Panc1 (cell line): ENCODE measurements at regions not wholly inside any gene's neighbourhood (a gene's known extent, or its start where the extent isn't known, plus 50 kb on each side); places are given as distances from the start of the nearest gene placed in this dataset.

Source experiments
- ATAC-seq: fragments of 200-7000 bp; cut with Tn5 transposase; 2 replicates; pipeline ENCODE4 v1.9.1; 2020; ENCODE audit warnings: mild to moderate bottlenecking, moderate library complexity
- BruUV-seq: library from RNA; stranded (reverse); fragments of 400-500 nt; replicated peaks from 2 replicates; lab custom pipeline; 2021; lab: Mats Ljungman, UMichigan
- CTCF ChIA-PET: fragments of 300-600 bp; sonication (Branson Sonifier 250); formaldehyde crosslinking; loops from one replicate; lab custom pipeline; 2022; ENCODE audit warnings: antibody characterized with exemption; lab: Charles Lee
- POLR2A ChIA-PET: fragments of 300-600 bp; sonication (Branson Sonifier 250); formaldehyde crosslinking; loops from one replicate; lab custom pipeline; 2022; ENCODE audit warnings: antibody characterized with exemption; lab: Charles Lee
- DNase-seq: peaks from one replicate; pipeline ENCODE4 v3.0.0-alpha.2; 2010; ENCODE audit warnings: low read depth, low spot score
- H3K27ac ChIP-seq: 2 replicates; pipeline ENCODE4 v1.5.1; 2011; ENCODE audit warnings: mild to moderate bottlenecking, low read length, inconsistent platforms
- H3K27me3 ChIP-seq: fragments of 200-500 bp; sonication (Bioruptor generic); 2 replicates; pipeline ENCODE4 v1.6.0; 2014; ENCODE audit warnings: low read length, inconsistent platforms; ENCODE audit not compliant: control insufficient read depth, insufficient read depth
- H3K36me3 ChIP-seq: fragments of 200-500 bp; sonication (Bioruptor generic); 2 replicates; pipeline ENCODE4 v1.5.1; 2014; ENCODE audit warnings: inconsistent platforms, mild to moderate bottlenecking, low read length, moderate library complexity; ENCODE audit not compliant: control insufficient read depth, insufficient read depth
- H3K4me1 ChIP-seq: 2 replicates; pipeline ENCODE4 v1.5.1; 2011; ENCODE audit warnings: inconsistent platforms, mild to moderate bottlenecking, low read length, moderate library complexity; ENCODE audit not compliant: control insufficient read depth, insufficient read depth
- H3K4me3 ChIP-seq, 2 experiments: 2 replicates each; pipeline ENCODE4 v1.5.1; 2011 to 2012; ENCODE audit warnings: low read depth in 2 of 2, low read length in 2 of 2, mild to moderate bottlenecking in 2 of 2, inconsistent platforms in 1 of 2, moderate library complexity in 1 of 2
- H3K9me3 ChIP-seq: fragments of 200-500 bp; sonication (Bioruptor generic); 2 replicates; pipeline ENCODE4 v1.5.1; 2014; ENCODE audit warnings: low read depth, mild to moderate bottlenecking, inconsistent platforms, low read length, moderate library complexity; ENCODE audit not compliant: control insufficient read depth, insufficient read depth
- CTCF ChIP-seq: fragments of 450-650 bp; IDR thresholded peaks from 2 replicates; pipeline ENCODE4 v1.5.1; 2017; ENCODE audit warnings: mild to moderate bottlenecking
- POLR2AphosphoS5 ChIP-seq: IDR thresholded peaks from 2 replicates; pipeline ENCODE4 v1.6.1; 2012; ENCODE audit warnings: mild to moderate bottlenecking, low read depth, low read length, moderate library complexity
- REST ChIP-seq, 2 experiments: IDR thresholded peaks; 2 replicates each; pipeline ENCODE4 v1.6.1; 2011 to 2012; ENCODE audit warnings: low read depth in 2 of 2, control low read depth in 1 of 2, low read length in 1 of 2, mild to moderate bottlenecking in 1 of 2, moderate library complexity in 1 of 2; ENCODE audit not compliant: insufficient read depth in 1 of 2
- SIN3A ChIP-seq: IDR thresholded peaks from 2 replicates; pipeline ENCODE4 v1.6.1; 2012; ENCODE audit warnings: low read depth, mild to moderate bottlenecking, low read length, moderate library complexity, borderline replicate concordance; ENCODE audit not compliant: insufficient read depth
- TCF7L2 ChIP-seq: IDR thresholded peaks from 2 replicates; pipeline ENCODE4 v1.6.1; 2011; ENCODE audit warnings: mild to moderate bottlenecking, low read depth, low read length, inconsistent platforms
- in situ Hi-C: cut with HindIII; loops from 2 replicates; pipeline ENCODE4 v1.10.0; 2016; ENCODE audit warnings: low sequenced_read_pairs, low pct_unique_long_range_greater_than_20kb
- intact Hi-C: fragments of 100-400 bp; cut with micrococcal nuclease; formaldehyde crosslinking; loops from one replicate; pipeline ENCODE4 v1.10.0; 2022; ENCODE audit not compliant: unreplicated experiment

GRCh38 chr5:23635938-23636337 is 128.5 kb downstream of the PRDM9 start:
- CTCF ChIA-PET = no interaction called here
- ATAC-seq (no peak), DNase-seq (no peak)
- Histone ChIP-seq H3K4me1 (no peaks in the 10 kb centered on the region), H3K27ac (no peak overlapping the region), H3K4me3 (no peak overlapping the region), H3K36me3 (no peaks in the 10 kb centered on the region), H3K27me3 (no peaks in the 10 kb centered on the region), H3K9me3 (no peaks in the 10 kb centered on the region)
- intact Hi-C loops (no loop called here), in situ Hi-C loops (no loop called here)
- POLR2A ChIA-PET = no interaction called here
- no TSS peak for BruUV-seq
- TF ChIP-seq CTCF (no peak), SIN3A (no peak), REST (IDR thresholded peaks at IDR 0.05; ENCODE audit: insufficient read depth in 1 of 2, low read depth in 2 of 2, low read length in 1 of 2) (no peak), POLR2AphosphoS5 (no peak), TCF7L2 (no peak)

- DNase-seq = no peak
- CTCF ChIA-PET = no interaction called here
These were observed 131.9 kb downstream of the PRDM9 start for GRCh38 chr5:23639326-23639725.

More at GRCh38 chr5:23639326-23639725, 131.9 kb downstream of the PRDM9 start:
- intact Hi-C loops (loop anchor here (2.0 kb wide), 1 partner anchor 31 kb away; no protein-coding TSS in a partner anchor), in situ Hi-C loops (no loop called here)
- BruUV-seq = no TSS peak
- Histone ChIP-seq H3K27me3 (no peaks in the 10 kb centered on the region), H3K9me3 (no peaks in the 10 kb centered on the region), H3K27ac (no peak overlapping the region), H3K4me3 (no peak overlapping the region), H3K4me1 (no peaks in the 10 kb centered on the region), H3K36me3 (no peaks in the 10 kb centered on the region)
- TF ChIP-seq REST (IDR thresholded peaks at IDR 0.05; ENCODE audit: insufficient read depth in 1 of 2, low read depth in 2 of 2, low read length in 1 of 2) (no peak), SIN3A (no peak), CTCF (no peak), POLR2AphosphoS5 (no peak), TCF7L2 (no peak)
- no peak for ATAC-seq
- POLR2A ChIA-PET = no interaction called here
